GM19043 (cell line): ENCODE measurements at regions not wholly inside any gene's neighbourhood (a gene's known extent, or its start where the extent isn't known, plus 50 kb on each side); places are given as distances from the start of the nearest gene placed in this dataset.
"Not testable (repeated sequence)": the region's sequence is repeated elsewhere in the genome, so short reads cannot be mapped to it uniquely, and the experiment has no call there.

Experiments
- ATAC-seq: cut with Tn5 transposase; IDR thresholded peaks from one replicate; pipeline ENCODE4 v1.9.1; 2021; ENCODE audit warnings: low read depth; ENCODE audit not compliant: unreplicated experiment

DNA sequence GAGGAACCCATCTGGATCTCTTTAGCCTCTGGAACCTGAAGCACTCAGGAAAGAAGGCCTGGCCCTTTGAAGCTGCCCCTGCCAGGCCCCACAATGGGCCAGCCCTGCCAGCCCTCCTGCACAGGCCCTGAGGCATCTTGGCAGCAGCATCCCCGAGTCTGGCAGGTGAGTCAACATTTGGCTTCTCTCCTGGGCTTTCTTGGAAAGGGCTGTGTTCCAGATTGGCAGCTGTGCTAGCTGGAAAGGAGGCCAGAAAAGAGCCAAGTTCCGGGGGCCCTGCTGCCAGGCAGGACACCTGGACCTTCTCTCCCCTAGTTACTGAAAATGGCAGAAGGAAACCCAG, 187.2 kb downstream of the SHQ1 start:
- no peak for ATAC-seq

DNA sequence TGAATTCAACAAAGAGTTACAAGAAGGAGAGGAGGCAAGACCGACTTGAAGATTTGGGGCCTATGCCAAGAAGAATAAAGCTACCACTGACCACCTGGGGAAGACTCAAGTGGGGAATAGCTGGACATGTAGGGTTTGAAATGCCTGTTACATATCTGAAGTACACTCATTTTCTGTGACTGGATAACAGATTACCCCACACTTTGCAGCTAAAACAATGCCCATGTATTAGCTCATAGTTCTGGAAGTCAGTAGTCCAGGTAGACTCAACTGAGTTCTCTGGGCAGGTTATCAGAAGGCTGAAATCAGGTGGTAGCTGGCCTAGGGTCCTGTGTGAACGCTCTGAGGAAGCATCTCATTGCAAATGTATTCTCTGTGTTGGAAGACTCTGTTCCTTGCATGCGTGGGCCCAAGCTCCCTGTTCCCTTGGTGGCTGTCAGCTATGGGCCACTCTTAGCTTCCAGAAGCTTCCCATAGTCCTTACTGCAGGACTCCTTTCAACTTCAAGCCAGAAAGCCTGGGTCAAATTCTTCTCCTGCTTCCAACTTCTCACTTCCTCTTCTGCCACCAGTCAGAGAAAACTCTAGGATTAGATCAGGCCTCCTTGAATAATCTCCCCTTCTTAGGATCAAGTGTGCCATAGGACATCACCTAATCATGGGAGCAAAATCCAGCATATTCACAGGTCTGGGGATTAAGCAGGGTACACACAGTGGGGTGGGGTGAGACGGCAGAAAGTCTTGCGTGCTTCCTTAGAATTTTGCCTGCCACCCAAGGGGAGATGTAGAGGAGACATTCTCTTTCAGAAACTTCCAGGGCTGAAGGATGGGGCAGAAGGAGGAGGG, 187.8 kb downstream of the SHQ1 start:
- ATAC-seq, result no peak

DNA sequence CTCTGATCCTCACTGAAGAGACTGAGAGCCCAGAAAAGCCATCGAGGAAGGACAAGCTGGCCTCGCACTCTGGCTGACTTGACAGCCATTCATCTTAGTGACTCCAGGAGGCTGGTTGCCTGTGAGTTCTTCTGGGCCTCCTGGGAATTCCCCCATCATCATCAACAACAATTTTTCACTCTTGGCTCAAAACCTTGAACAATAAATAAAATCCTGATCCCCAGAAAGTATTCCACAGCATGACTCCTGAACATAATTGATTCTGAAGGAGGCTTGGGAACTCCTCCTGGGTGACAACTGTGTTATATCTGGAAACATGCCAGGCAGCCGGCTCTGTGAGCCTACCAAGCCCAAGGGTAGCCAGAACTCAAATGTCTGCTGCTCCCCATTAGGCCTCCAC, 188.6 kb downstream of the SHQ1 start:
- no peak for ATAC-seq

DNA sequence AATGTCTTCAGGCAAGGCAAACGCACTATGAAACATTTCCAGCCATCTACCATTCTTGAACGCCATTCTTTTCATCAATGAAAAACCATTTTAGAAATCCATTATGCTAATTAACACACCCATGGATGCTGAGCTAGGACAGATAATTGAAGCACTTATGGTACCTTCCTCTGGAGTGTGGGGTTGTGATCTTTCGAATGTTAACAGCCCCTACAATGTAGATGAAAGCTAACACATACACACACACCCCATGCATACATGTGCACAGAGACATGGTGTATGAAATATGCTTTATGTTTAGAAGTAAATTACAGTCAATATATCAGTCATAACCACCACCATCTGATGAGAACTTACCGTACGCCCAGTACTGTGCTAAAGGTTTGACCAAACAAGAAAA, 189.1 kb downstream of the SHQ1 start:
- no peak for ATAC-seq

GRCh38 chr3:72658466-72659100, 189.7 kb downstream of the SHQ1 start:
- no peak for ATAC-seq

- ATAC-seq, result no peak
These were observed 190.6 kb downstream of the SHQ1 start for GRCh38 chr3:72657666-72658065.

GRCh38 chr3:72655723-72656122, 192.5 kb downstream of the SHQ1 start:
- no peak for ATAC-seq

DNA sequence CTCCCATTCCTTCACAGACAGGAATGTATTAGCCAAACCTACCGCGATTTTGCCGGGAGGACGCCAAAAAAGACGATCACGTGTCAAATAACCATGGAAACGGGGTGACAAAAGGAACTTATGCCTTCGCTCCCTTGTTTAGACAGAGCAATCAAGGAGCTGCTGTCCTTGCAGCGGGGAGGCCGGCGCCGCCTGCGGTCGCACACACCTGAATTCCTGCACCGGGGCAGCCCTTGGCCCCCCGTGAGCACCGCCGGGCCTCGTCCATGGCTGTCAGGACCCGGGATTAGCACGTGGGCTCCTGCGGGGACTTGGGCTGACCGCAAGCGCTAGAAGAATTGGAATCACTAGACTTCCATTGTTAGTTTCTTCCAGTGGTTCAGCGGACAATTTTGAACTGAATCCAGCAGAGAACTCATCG, 193.1 kb downstream of the SHQ1 start:
- no peak for ATAC-seq

- ATAC-seq, result no peak
These were observed 195.8 kb downstream of the SHQ1 start for GRCh38 chr3:72652395-72652794.

GRCh38 chr3:72651498-72651897, 196.7 kb downstream of the SHQ1 start:
- ATAC-seq, result no peak

DNA sequence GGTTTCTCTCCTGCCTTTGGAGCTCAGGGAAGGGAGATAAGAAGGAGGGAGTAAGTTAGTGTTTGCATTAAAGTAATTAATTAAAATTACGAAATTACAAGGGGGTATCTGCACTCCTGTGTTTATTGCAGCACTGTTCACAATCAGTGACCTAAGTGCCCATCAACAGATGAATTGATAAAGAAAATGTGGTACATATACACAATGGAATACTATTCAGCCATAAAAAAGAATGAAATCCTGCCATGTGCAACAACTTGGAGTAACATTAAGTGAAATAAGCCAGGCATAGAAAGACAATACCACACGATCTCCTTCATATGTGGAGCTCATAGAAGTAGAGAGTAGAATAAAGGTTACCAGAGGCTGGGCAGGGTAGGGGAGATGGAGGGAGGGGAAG, 202.0 kb downstream of the SHQ1 start:
- ATAC-seq, result no peak

DNA sequence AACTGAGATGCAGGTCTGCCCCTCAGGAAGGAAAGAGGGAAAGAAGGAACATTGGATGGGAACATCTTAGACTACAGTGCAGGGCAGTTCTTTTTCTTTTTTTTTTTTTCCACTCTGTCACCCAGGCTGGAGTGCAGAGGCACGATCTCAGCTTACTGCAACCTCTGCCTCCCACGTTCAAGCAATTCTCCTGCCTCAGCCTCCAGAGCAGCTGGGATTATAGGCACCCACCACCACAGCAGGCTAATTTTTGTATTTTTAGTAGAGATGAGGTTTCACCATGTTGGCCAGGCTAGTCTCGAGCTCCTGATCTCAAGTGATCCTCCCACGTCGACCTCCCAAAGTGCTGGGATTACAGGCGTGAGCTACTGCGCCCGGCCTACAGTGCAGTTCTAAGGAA, 204.6 kb downstream of the SHQ1 start:
- not testable (repeated sequence) for ATAC-seq

DNA sequence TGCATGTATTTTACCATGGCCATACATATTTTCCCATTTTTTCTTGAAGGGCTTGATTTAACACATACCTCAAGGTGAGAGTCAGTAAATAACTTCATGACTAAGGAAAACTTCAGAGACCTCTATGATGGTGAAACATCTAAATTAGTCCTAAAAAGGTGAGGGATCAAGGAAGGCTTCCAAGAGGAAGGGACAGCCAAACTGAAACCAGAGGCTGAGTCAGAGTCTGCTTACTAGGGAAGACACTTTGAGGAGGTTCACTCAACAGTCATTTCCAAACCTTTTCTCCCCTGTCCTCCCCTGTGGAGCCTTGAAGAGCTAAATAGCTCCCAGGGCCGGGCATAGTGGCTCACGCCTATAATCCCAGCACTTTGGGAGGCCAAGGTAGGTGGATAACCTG, 206.6 kb downstream of the SHQ1 start:
- ATAC-seq, result no peak

DNA sequence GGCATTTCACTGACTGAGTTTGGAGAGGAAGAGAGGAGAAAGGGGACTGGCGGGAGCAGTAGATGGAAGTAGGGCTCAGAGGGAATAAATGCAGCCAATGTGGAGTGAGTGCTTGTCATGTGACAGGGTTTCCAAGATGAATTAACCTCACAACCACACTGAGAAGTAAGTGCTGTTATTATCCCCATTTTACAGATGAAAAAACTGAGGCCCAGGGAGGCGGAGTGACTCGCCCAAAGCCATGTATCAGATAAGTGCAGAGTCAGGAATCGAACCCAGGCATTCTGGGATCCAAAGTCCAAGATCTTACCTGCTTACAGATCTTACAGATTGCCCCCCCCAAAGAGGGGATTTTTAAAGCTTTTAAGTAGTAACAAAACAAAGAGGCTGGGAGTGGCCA, 207.2 kb downstream of the SHQ1 start:
- no peak for ATAC-seq

DNA sequence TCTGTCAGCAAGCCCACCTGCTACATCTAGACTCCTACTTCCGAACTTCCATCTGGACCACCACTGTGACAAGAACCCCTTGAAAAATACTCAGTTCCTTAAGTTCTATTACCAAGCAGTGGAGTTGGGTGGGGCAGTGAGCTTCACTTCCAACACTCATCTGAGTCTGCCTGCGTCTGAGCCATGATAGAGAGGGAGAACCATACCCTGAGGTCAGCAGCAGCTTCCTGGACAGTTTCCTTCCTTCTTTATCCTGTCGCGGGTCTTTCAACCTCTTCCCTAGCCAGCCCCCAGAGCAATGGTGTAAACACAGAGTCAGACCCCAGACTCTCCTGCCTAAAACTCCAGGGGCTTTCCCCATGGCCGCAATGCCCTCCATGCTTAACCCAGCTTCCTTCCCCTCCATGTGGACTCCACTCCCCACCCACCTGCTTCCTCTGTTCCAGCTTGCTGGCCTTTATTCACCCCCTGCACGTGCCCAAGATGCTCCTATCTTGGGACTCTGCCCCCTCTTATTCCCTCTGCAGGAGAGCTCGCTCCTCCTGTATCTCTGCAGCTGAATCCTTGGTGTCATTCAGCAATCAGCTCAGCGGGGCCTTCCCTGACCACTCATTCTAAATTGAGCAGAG, 211.2 kb downstream of the SHQ1 start:
- no peak for ATAC-seq

DNA sequence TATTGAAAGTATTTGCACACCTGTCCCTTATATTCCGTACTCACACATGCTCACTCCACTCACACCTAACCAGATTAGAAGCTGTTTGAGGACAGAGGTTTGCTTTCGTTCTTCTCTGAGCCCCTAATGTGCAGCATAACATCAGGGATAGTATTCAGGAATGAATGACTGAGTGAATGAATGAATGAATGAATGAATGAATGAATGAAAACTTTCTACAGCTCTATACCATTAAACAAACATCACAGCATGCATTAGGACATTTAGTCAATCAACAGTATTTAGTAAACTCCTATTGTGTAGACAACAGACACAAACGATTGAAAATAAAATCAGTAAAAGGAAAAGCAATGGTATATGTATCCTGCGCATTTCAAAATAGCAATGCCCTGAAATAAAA, 212.7 kb downstream of the SHQ1 start:
- ATAC-seq, result no peak

DNA sequence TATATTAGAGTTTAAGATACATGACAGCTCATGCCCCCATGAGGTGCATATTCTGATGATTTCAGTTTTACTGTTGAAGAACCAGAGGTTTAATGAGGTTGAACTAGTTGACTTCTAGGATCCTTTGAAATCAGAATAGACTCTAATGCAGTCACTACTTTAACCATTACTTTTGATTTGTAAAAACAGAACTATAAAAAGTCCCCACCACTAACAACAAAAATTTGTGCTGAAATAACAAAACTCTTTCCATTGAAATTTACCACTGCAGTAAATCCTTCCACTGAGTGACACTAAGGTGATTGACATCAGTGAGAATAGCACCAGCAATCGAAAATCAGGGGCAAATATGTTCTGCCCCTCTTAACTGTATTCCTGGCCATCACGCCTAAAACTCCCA, 214.1 kb downstream of the SHQ1 start:
- ATAC-seq, result no peak

GRCh38 chr3:72633534-72633933, 214.7 kb downstream of the SHQ1 start:
- ATAC-seq, result no peak

GRCh38 chr3:72633121-72633520, 215.1 kb downstream of the SHQ1 start:
- ATAC-seq, result no peak

DNA sequence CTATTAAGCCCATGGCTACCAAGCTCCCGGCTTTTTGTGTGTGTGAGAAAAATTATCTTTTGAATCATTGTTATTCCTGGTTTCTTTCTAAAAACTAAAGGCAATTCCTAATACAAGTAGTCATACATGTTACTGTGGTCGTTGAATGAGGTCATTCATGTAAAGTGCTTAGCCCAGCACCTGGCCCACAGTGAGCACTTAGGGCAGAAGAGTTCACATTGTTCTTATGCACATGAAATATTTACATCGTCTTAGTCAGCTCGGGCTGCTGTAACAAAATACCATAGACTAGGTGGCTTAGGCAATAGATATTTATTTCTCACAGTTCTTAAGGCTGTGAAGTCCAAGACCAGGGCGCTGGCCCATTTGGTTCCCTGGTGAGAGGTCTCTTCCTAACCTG, 216.1 kb downstream of the SHQ1 start:
- no peak for ATAC-seq

- no peak for ATAC-seq
These were observed 217.3 kb downstream of the SHQ1 start for GRCh38 chr3:72630969-72631344.
